DND-41 (cell line): ENCODE measurements at regions not wholly inside any gene's neighbourhood (a gene's known extent, or its start where the extent isn't known, plus 50 kb on each side); places are given as distances from the start of the nearest gene placed in this dataset.

Experiments used
- EZH2 ChIP-seq: IDR thresholded peaks from 3 replicates; pipeline ENCODE4 v1.6.1; 2012; ENCODE audit warnings: borderline replicate concordance, low read depth, mild to moderate bottlenecking, moderate library complexity, low read length, inconsistent platforms; ENCODE audit not compliant: severe bottlenecking
- TF ChIP-seq, protein P1 (sequence below): IDR thresholded peaks from 2 replicates; pipeline ENCODE4 v1.5.1; 2012; ENCODE audit warnings: borderline replicate concordance, low read length, moderate library complexity, mild to moderate bottlenecking; ENCODE audit not compliant: poor library complexity, severe bottlenecking; ENCODE audit errors: extremely low read depth

DNA sequence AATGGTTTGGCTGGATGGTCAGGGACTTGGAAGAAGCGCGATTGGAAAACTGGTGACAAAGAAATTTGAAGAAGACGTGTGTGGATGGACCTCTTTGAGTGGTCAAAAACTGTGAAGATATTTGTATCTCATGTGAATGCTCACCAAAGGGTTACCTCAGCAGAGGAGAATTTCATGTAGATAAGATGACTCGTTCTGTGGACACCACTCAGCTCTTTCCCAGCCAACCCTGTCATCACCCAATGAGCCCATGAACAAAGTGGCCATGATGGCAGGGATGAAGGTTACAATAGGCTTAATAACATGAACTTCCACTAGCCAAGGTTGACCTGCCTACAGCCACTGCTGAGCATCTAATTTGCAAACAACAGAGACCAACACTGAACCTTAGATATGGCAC is 248.3 kb downstream of the KCNE4 start:
- TF ChIP-seq, protein P1, sequence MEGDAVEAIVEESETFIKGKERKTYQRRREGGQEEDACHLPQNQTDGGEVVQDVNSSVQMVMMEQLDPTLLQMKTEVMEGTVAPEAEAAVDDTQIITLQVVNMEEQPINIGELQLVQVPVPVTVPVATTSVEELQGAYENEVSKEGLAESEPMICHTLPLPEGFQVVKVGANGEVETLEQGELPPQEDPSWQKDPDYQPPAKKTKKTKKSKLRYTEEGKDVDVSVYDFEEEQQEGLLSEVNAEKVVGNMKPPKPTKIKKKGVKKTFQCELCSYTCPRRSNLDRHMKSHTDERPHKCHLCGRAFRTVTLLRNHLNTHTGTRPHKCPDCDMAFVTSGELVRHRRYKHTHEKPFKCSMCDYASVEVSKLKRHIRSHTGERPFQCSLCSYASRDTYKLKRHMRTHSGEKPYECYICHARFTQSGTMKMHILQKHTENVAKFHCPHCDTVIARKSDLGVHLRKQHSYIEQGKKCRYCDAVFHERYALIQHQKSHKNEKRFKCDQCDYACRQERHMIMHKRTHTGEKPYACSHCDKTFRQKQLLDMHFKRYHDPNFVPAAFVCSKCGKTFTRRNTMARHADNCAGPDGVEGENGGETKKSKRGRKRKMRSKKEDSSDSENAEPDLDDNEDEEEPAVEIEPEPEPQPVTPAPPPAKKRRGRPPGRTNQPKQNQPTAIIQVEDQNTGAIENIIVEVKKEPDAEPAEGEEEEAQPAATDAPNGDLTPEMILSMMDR: no peak
- no peak for TF ChIP-seq EZH2
